SK-N-SH (cell line): ENCODE measurements at regions not wholly inside any gene's neighbourhood (a gene's known extent, or its start where the extent isn't known, plus 50 kb on each side); places are given as distances from the start of the nearest gene placed in this dataset.
A peak's percentile ranks its signal among the peaks of the same experiment; 100 is the strongest.

ENCODE experiments used
- CTCF ChIA-PET: fragments of 300-600, 350-600 bp; formaldehyde crosslinking; extraction: SDS; loops from one replicate; lab custom pipeline; 2021; lab: Yijun Ruan, JAX
- POLR2A ChIA-PET: fragments of 350-600 bp; sonication (Branson Sonifier 250); formaldehyde crosslinking; extraction: SDS; loops from one replicate; lab custom pipeline; 2020; ENCODE audit warnings: antibody characterized with exemption, inconsistent platforms; lab: Yijun Ruan, JAX
- DNase-seq: peaks from one replicate; pipeline ENCODE4 v3.0.0; 2012
- H2AFZ ChIP-seq: fragments of 200-600 bp; sonication (generic); 2 replicates; pipeline ENCODE4 v1.8.1; 2016; ENCODE audit warnings: antibody characterized with exemption, mild to moderate bottlenecking, low read depth
- H3F3A ChIP-seq: fragments of 200-600 bp; sonication (generic); replicated peaks from 2 replicates; pipeline ENCODE3; 2016; ENCODE audit warnings: antibody characterized with exemption, mild to moderate bottlenecking; ENCODE audit not compliant: insufficient read depth
- H3K27ac ChIP-seq, 2 experiments: fragments of 200-500 bp in 1 of 2; fragments of 200-600 bp in 1 of 2; sonication (Bioruptor generic) in 1 of 2; sonication (generic), shearing (Covaris generic) in 1 of 2; 2 replicates each; pipeline versions ENCODE4 v1.5.1 to v1.6.1; 2014 to 2016; ENCODE audit warnings: low read depth in 2 of 2, inconsistent platforms in 1 of 2, low read length in 1 of 2, mild to moderate bottlenecking in 1 of 2, mixed read lengths in 1 of 2
- H3K27me3 ChIP-seq: fragments of 200-600 bp; sonication (generic), shearing (Covaris generic); 2 replicates; pipeline ENCODE4 v1.6.1; 2016; ENCODE audit warnings: mixed run types; ENCODE audit not compliant: insufficient read depth
- H3K36me3 ChIP-seq, 2 experiments: fragments of 200-500 bp in 1 of 2; fragments of 200-600 bp in 1 of 2; sonication (Bioruptor generic) in 1 of 2; sonication (generic) in 1 of 2; replicated peaks in 1 of 2; 2 replicates each; pipeline versions ENCODE3 to v1.5.1; 2014 to 2016; ENCODE audit warnings: low read length in 1 of 2, mild to moderate bottlenecking in 1 of 2; ENCODE audit not compliant: insufficient read depth in 2 of 2, control insufficient read depth in 1 of 2
- H3K4me1 ChIP-seq, 2 experiments: fragments of 200-500 bp in 1 of 2; fragments of 200-600 bp in 1 of 2; sonication (Bioruptor generic) in 1 of 2; sonication (generic), shearing (Covaris generic) in 1 of 2; 2 replicates each; pipeline versions ENCODE4 v1.5.1 to v1.6.1; 2014 to 2016; ENCODE audit warnings: low read depth in 1 of 2, low read length in 1 of 2, mixed run types in 1 of 2; ENCODE audit not compliant: insufficient read depth in 2 of 2, control insufficient read depth in 1 of 2
- H3K4me2 ChIP-seq: fragments of 200-600 bp; sonication (generic), shearing (Covaris generic); 2 replicates; pipeline ENCODE4 v1.6.1; 2017; ENCODE audit warnings: mixed run types
- H3K4me3 ChIP-seq, 2 experiments: fragments of 200-500 bp in 1 of 2; fragments of 200-600 bp in 1 of 2; sonication (Bioruptor generic) in 1 of 2; sonication (generic), shearing (Covaris generic) in 1 of 2; 2 replicates each; pipeline versions ENCODE4 v1.5.1 to v1.8.1; 2014 to 2016; ENCODE audit warnings: low read depth in 2 of 2, inconsistent platforms in 1 of 2, low read length in 1 of 2, mild to moderate bottlenecking in 1 of 2, mixed read lengths in 1 of 2, moderate library complexity in 1 of 2
- H3K79me2 ChIP-seq: fragments of 200-600 bp; sonication (generic); 2 replicates; pipeline ENCODE4 v1.8.1; 2017; ENCODE audit warnings: mild to moderate bottlenecking; ENCODE audit not compliant: insufficient read depth
- H3K9ac ChIP-seq: fragments of 200-600 bp; sonication (generic); 2 replicates; pipeline ENCODE4 v1.6.1; 2017; ENCODE audit warnings: mixed run types
- H3K9me2 ChIP-seq: fragments of 200-600 bp; sonication (generic); 2 replicates; pipeline ENCODE4 v1.6.1; 2017; ENCODE audit warnings: mixed run types
- H3K9me3 ChIP-seq: fragments of 200-600 bp; sonication (generic); 2 replicates; pipeline ENCODE4 v1.6.1; 2017; ENCODE audit warnings: mixed run types, mild to moderate bottlenecking, moderate library complexity
- H4K20me1 ChIP-seq: fragments of 200-600 bp; sonication (generic); 2 replicates; pipeline ENCODE4 v1.6.1; 2017; ENCODE audit warnings: mild to moderate bottlenecking, mixed run types; ENCODE audit not compliant: insufficient read depth
- CTCF ChIP-seq: fragments of 200-600 bp; sonication (generic); IDR thresholded peaks from 2 replicates; pipeline ENCODE4 v1.6.1; 2017; ENCODE audit warnings: antibody characterized with exemption, mild to moderate bottlenecking, moderate library complexity
- ELF1 ChIP-seq: IDR thresholded peaks from 2 replicates; pipeline ENCODE4 v1.4.0; 2012
- EZH2phosphoT487 ChIP-seq: fragments of 200-600 bp; sonication (generic); IDR thresholded peaks from 2 replicates; pipeline ENCODE4 v1.6.1; 2017; ENCODE audit warnings: low read depth, mixed run types, mild to moderate bottlenecking, antibody characterized with exemption, moderate library complexity, borderline replicate concordance
- FOSL2 ChIP-seq: IDR thresholded peaks from 2 replicates; pipeline ENCODE4 v1.4.0; 2012; ENCODE audit warnings: low read depth, mild to moderate bottlenecking, moderate library complexity, borderline replicate concordance
- FOXJ3 ChIP-seq: sonication (generic); formaldehyde crosslinking; IDR thresholded peaks from 2 replicates; pipeline ENCODE4 v1.5.1; 2020; ENCODE audit warnings: mild to moderate bottlenecking, missing genetic modification reagents
- FOXM1 ChIP-seq: IDR thresholded peaks from 2 replicates; pipeline ENCODE4 v1.4.0; 2012; ENCODE audit warnings: low read depth, mild to moderate bottlenecking
- GABPA ChIP-seq: IDR thresholded peaks from 2 replicates; pipeline ENCODE4 v1.4.0; 2012; ENCODE audit warnings: low read depth, mild to moderate bottlenecking
- MXI1 ChIP-seq: IDR thresholded peaks from 2 replicates; pipeline ENCODE4 v1.6.1; 2012; ENCODE audit warnings: mild to moderate bottlenecking, low read depth, low read length, improper control_type of control experiment
- NRF1 ChIP-seq: IDR thresholded peaks from 2 replicates; pipeline ENCODE4 v1.6.1; 2012; ENCODE audit warnings: low read depth, mild to moderate bottlenecking, low read length
- RAD21 ChIP-seq: IDR thresholded peaks from 2 replicates; pipeline ENCODE4 v1.6.1; 2012; ENCODE audit warnings: mild to moderate bottlenecking, low read length
- RCOR1 ChIP-seq: fragments of 150-350 bp; IDR thresholded peaks from 2 replicates; pipeline ENCODE4 v1.6.1; 2017; ENCODE audit warnings: antibody characterized with exemption, low read length
- RFX5 ChIP-seq: IDR thresholded peaks from 2 replicates; pipeline ENCODE4 v1.6.1; 2012; ENCODE audit warnings: mild to moderate bottlenecking, improper control_type of control experiment, low read length
- SMC3 ChIP-seq: IDR thresholded peaks from 2 replicates; pipeline ENCODE4 v1.6.1; 2012; ENCODE audit warnings: low read depth, low read length, improper control_type of control experiment
- USF2 ChIP-seq: fragments of 150-350 bp; IDR thresholded peaks from 2 replicates; pipeline ENCODE4 v1.6.1; 2017; ENCODE audit warnings: antibody characterized with exemption, low read length, low read depth, borderline replicate concordance
- YY1 ChIP-seq: IDR thresholded peaks from 2 replicates; pipeline ENCODE4 v1.4.0; 2012; ENCODE audit warnings: low read depth, mild to moderate bottlenecking
- ZBTB33 ChIP-seq: IDR thresholded peaks from 2 replicates; pipeline ENCODE4 v1.4.0; 2012; ENCODE audit warnings: low read depth, borderline replicate concordance
- WGBS: methylation state at CpG from one replicate; pipeline ENCODE4 v1.1.6; 2017; ENCODE audit warnings: low lambda C conversion rate; 5-methylcytosine and 5-hydroxymethylcytosine counted together

- H3K4me2 ChIP-seq: no peak overlapping the region
- H3K4me1 ChIP-seq: no peaks in the 10 kb centered on the region
- TF ChIP-seq RFX5 (no peak), SMC3 (peak; percentile 59), CTCF (peak; percentile 67), RAD21 (peak; percentile 61), EZH2phosphoT487 (no peak), FOSL2 (no peak), ELF1 (no peak)
- CTCF ChIA-PET: interaction anchor here (0.5 to 1.2 kb wide), 6 partner anchors 9 to 1267 kb away, joined by 3 to 5 read pairs (median 3); partner anchors contain the start of gene ALCAM
- no peaks in the 10 kb centered on the region for H3K79me2 ChIP-seq
- no peak overlapping the region for H2AFZ ChIP-seq
- POLR2A ChIA-PET: no interaction called here
- H3K9me3 ChIP-seq: no peaks in the 10 kb centered on the region
- H3K9ac ChIP-seq: no peak overlapping the region
- no peaks in the 10 kb centered on the region for H3K27me3 ChIP-seq
- no peaks in the 10 kb centered on the region for H3K36me3 ChIP-seq
- H3K27ac ChIP-seq: no peak overlapping the region
- 20% methylated on average over 3 of the region's 3 CpGs for WGBS
- no peak for DNase-seq
- no peaks in the 10 kb centered on the region for H3F3A ChIP-seq
- H3K4me3 ChIP-seq: no peak overlapping the region
- no peaks in the 10 kb centered on the region for H4K20me1 ChIP-seq
- H3K9me2 ChIP-seq: no peaks in the 10 kb centered on the region
These were observed 1264.3 kb upstream of the ALCAM start for GRCh38 chr3:104102386-104102785.

- Histone ChIP-seq H2AFZ (no peak overlapping the region), H3K9ac (no peak overlapping the region), H3K36me3 (no peaks in the 10 kb centered on the region), H3F3A (no peaks in the 10 kb centered on the region), H3K9me3 (no peaks in the 10 kb centered on the region), H4K20me1 (no peaks in the 10 kb centered on the region), H3K4me2 (no peak overlapping the region), H3K4me3 (no peak overlapping the region), H3K9me2 (no peaks in the 10 kb centered on the region), H3K27ac (no peak overlapping the region; a peak in 1 of 4 replicates), H3K79me2 (no peaks in the 10 kb centered on the region), H3K27me3 (no peaks in the 10 kb centered on the region), H3K4me1 (no peaks in the 10 kb centered on the region; a peak in 1 of 4 replicates)
- ChIA-PET POLR2A (no interaction called here), CTCF (no interaction called here)
- no peak for DNase-seq
- TF ChIP-seq RFX5 (no peak), ZBTB33 (no peak), USF2 (no peak), FOXM1 (no peak), YY1 (no peak), RCOR1 (no peak), NRF1 (no peak), GABPA (no peak), MXI1 (no peak), FOXJ3 (no peak)
- WGBS: 73% methylated on average over 3 of the region's 3 CpGs
These were observed 1260.4 kb upstream of the ALCAM start for GRCh38 chr3:104106276-104106675.
